Uterus (tissue), 3 donors: ENCODE measurements at regions not wholly inside any gene's neighbourhood (a gene's known extent, or its start where the extent isn't known, plus 50 kb on each side); places are given as distances from the start of the nearest gene placed in this dataset.

Experiments
- DNase-seq, 2 donors: peaks; one replicate each; pipeline ENCODE4 v3.0.0-alpha.2; 2019 to 2020
- H3K27ac ChIP-seq, 2 donors: fragments of 200-600 bp; sonication (generic); 1 replicate in 1 of 2; 2 replicates in 1 of 2; pipeline ENCODE4 v1.5.1; 2016 to 2018
- H3K27me3 ChIP-seq, 2 donors: fragments of 200-600 bp; sonication (generic); one replicate each; pipeline ENCODE4 v1.5.1; 2018 to 2019; ENCODE audit warnings: control low read depth in 1 of 2
- H3K36me3 ChIP-seq, 2 donors: fragments of 200-600 bp; sonication (generic); one replicate each; pipeline ENCODE4 v1.5.1; 2019; ENCODE audit warnings: control low read depth in 1 of 2
- H3K4me1 ChIP-seq, 2 donors: fragments of 200-600 bp; sonication (generic); one replicate each; pipeline ENCODE4 v1.5.1; 2018 to 2019; ENCODE audit warnings: control low read depth in 1 of 2
- H3K4me3 ChIP-seq, 2 donors: fragments of 200-600 bp; sonication (generic); 1 replicate in 1 of 2; 2 replicates in 1 of 2; pipeline ENCODE4 v1.5.1; 2018 to 2019; ENCODE audit warnings: mild to moderate bottlenecking in 1 of 2
- H3K9me3 ChIP-seq, 2 donors: fragments of 200-600 bp; sonication (generic); one replicate each; pipeline ENCODE4 v1.5.1; 2019; ENCODE audit warnings: control low read depth in 1 of 2
- CTCF ChIP-seq, 4 experiments: fragments of 200-600 bp in 2 of 4; fragments of 450-650 bp in 2 of 4; sonication (generic) in 2 of 4; IDR thresholded peaks; one replicate each; pipeline ENCODE4 v1.5.1; 2016 to 2019; ENCODE audit warnings: antibody characterized with exemption in 4 of 4, mild to moderate bottlenecking in 2 of 4, moderate library complexity in 1 of 4
- POLR2A ChIP-seq, 2 donors: fragments of 450-650 bp; IDR thresholded peaks; one replicate each; pipeline ENCODE4 v1.6.1; 2016; ENCODE audit warnings: antibody characterized with exemption in 2 of 2, mild to moderate bottlenecking in 1 of 2, moderate library complexity in 1 of 2
- intact Hi-C: fragments of 100-400 bp; cut with DNase I; formaldehyde crosslinking; loops from one replicate; pipeline ENCODE4 v1.15.1; 2023; ENCODE audit warnings: low total_unique reads
- donor health status: DM: yes; HTN: yes; CAD: no.

DNA sequence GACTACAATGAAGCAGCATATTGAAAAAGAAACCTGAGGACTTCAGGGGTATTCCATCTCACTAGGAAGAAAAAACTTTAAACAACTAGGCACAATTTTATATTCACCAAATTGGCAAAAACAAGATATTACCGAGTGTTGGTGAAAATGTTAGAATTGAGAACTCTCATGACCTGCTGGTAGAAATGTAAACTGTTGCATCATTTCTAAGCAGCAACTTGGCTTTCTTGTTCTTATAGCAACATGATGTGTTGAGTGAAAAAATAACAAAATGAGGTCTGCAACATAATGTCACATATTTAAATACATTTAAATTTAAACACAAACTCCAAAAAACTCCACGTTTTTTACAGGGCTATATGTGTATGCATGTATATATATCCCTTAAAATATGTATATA lies 59.0 kb upstream of the SPPL2A start:
- no peaks in the 10 kb centered on the region for H3K9me3 ChIP-seq
- H3K36me3 ChIP-seq, result no peaks in the 10 kb centered on the region
- intact Hi-C loops, result no loop called here
- H3K27me3 ChIP-seq, result no peaks in the 10 kb centered on the region
- H3K4me3 ChIP-seq, result no peak overlapping the region
- no peak overlapping the region for H3K27ac ChIP-seq
- TF ChIP-seq POLR2A (IDR thresholded peaks at IDR 0.05), result no peak
- DNase-seq, result no peak
- no peaks in the 10 kb centered on the region for H3K4me1 ChIP-seq

DNA sequence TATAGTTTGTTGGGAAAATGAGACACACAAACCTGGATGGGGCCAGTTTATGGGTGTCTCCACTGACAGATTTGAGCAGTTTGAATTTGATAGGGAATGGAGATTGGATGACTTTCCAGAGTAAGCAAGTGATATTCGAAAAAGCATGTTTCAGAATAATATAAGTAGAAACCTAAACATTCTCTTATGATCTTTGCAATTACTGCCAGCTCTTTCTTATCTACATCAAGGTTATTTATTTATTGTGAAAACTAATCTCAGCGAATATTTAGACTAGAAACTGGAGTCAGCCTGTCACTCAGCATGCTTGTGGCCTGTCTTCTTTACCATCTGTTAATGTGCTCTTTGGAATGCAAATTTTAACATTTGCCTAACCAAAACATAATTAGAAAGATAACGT lies 57.8 kb upstream of the SPPL2A start:
- no peaks in the 10 kb centered on the region for H3K27me3 ChIP-seq
- H3K36me3 ChIP-seq, result no peaks in the 10 kb centered on the region
- no peaks in the 10 kb centered on the region for H3K4me1 ChIP-seq
- H3K9me3 ChIP-seq, result no peaks in the 10 kb centered on the region
- DNase-seq, result no peak
- no peak for TF ChIP-seq CTCF (IDR thresholded peaks at IDR 0.05)
- TF ChIP-seq POLR2A (IDR thresholded peaks at IDR 0.05), result no peak
- no peak overlapping the region for H3K4me3 ChIP-seq
- no peak overlapping the region for H3K27ac ChIP-seq
- intact Hi-C loops, result no loop called here

GRCh38 chr15:50821476-50821875 lies 56.0 kb upstream of the SPPL2A start:
- Histone ChIP-seq H3K4me3 (no peak overlapping the region), H3K36me3 (no peaks in the 10 kb centered on the region), H3K27me3 (no peaks in the 10 kb centered on the region), H3K27ac (no peak overlapping the region), H3K4me1 (no peaks in the 10 kb centered on the region), H3K9me3 (no peaks in the 10 kb centered on the region)
- TF ChIP-seq POLR2A (IDR thresholded peaks at IDR 0.05) (no peak), CTCF (IDR thresholded peaks at IDR 0.05) (no peak)
- DNase-seq, result no peak
- intact Hi-C loops, result no loop called here

GRCh38 chr15:50820808-50821382 lies 55.4 kb upstream of the SPPL2A start:
- DNase-seq, result no peak
- Histone ChIP-seq H3K9me3 (no peaks in the 10 kb centered on the region), H3K27ac (no peak overlapping the region), H3K27me3 (no peaks in the 10 kb centered on the region), H3K4me1 (no peaks in the 10 kb centered on the region), H3K36me3 (no peaks in the 10 kb centered on the region), H3K4me3 (no peak overlapping the region)
- intact Hi-C loops, result no loop called here
- no peak for TF ChIP-seq POLR2A (IDR thresholded peaks at IDR 0.05)
- TF ChIP-seq CTCF (IDR thresholded peaks at IDR 0.05), result no peak

DNA sequence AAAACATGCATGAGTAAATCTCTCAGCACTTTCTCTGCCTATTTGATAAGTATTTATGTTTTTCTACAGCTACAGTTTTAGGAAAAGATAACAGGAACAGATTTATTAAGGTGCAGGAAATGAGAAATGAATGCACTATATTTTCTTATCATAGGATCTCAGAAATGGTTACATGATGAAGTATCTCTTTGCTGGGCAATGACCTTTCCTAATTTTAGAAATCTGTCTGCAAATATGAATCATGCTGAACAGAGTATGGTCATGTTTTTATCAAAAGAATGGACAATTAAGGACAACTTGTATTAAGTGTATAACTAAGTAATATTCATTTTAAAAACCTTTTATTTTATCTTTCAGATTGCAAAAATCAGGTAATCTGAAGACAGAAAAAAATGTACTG lies 53.8 kb upstream of the SPPL2A start:
- H3K27ac ChIP-seq, result no peak overlapping the region
- no peak for DNase-seq
- TF ChIP-seq CTCF (IDR thresholded peaks at IDR 0.05), result no peak
- TF ChIP-seq POLR2A (IDR thresholded peaks at IDR 0.05), result no peak
- H3K4me3 ChIP-seq, result no peak overlapping the region
- H3K9me3 ChIP-seq, result no peaks in the 10 kb centered on the region
- intact Hi-C loops, result no loop called here
- H3K27me3 ChIP-seq, result no peaks in the 10 kb centered on the region
- H3K36me3 ChIP-seq, result no peaks in the 10 kb centered on the region
- H3K4me1 ChIP-seq, result no peaks in the 10 kb centered on the region
